Activated naive CD8-positive, alpha-beta T cell treated with anti-CD3 and anti-CD28 coated beads, Interleukin-2, amount 10 ng/mL, durations not matched to agents 7 days and 5 days (primary cell): ENCODE measurements at regions not wholly inside any gene's neighbourhood (a gene's known extent, or its start where the extent isn't known, plus 50 kb on each side); places are given as distances from the start of the nearest gene placed in this dataset.
"Not testable (repeated sequence)": the region's sequence is repeated elsewhere in the genome, so short reads cannot be mapped to it uniquely, and the experiment has no call there.

Experiments
- ATAC-seq: fragments of 150-1000 bp; cut with Tn5 transposase; one replicate; pipeline ENCODE4 v1.10.0; 2021; ENCODE audit warnings: low read depth, moderate library complexity
- POLR2A ChIA-PET: fragments of 350-600 bp; sonication (Branson Sonifier 250); formaldehyde crosslinking; loops from one replicate; lab custom pipeline; 2021; ENCODE audit warnings: antibody characterized with exemption; lab: Charles Lee
- DNase-seq: peaks from one replicate; pipeline ENCODE4 v3.0.0; 2021
- H3K27ac Mint-ChIP-seq: one replicate; pipeline ENCODE4 v1.8.0; 2022; ENCODE audit warnings: mild to moderate bottlenecking, mixed read lengths
- H3K27me3 Mint-ChIP-seq: one replicate; pipeline ENCODE4 v1.8.0; 2022; ENCODE audit warnings: mild to moderate bottlenecking, moderate library complexity, mixed read lengths
- H3K36me3 Mint-ChIP-seq: one replicate; pipeline ENCODE4 v1.8.0; 2021; ENCODE audit warnings: mild to moderate bottlenecking, mixed read lengths
- H3K4me1 Mint-ChIP-seq: one replicate; pipeline ENCODE4 v1.8.0; 2021; ENCODE audit warnings: mixed read lengths
- H3K4me3 Mint-ChIP-seq: one replicate; pipeline ENCODE4 v1.8.0; 2022; ENCODE audit warnings: mild to moderate bottlenecking, moderate library complexity, mixed read lengths
- H3K9me3 Mint-ChIP-seq: one replicate; pipeline ENCODE4 v1.8.0; 2021; ENCODE audit warnings: mixed read lengths

GRCh38 chr3:96466441-96466840 is 348.0 kb upstream of the EPHA6 start:
- Mint-ChIP-seq H3K27ac (no peak overlapping the region), H3K4me1 (no peaks in the 10 kb centered on the region), H3K36me3 (no peaks in the 10 kb centered on the region), H3K9me3 (no peaks in the 10 kb centered on the region), H3K4me3 (no peak overlapping the region), H3K27me3 (no peaks in the 10 kb centered on the region)
- ATAC-seq (no peak), DNase-seq (no peak)
- POLR2A ChIA-PET: no interaction called here

GRCh38 chr3:96467639-96468038 is 346.8 kb upstream of the EPHA6 start:
- no peak for DNase-seq
- Mint-ChIP-seq H3K27me3 (no peaks in the 10 kb centered on the region), H3K4me3 (no peak overlapping the region), H3K36me3 (no peaks in the 10 kb centered on the region), H3K4me1 (no peaks in the 10 kb centered on the region), H3K9me3 (peaks cover 2% of the 10 kb centered on the region), H3K27ac (no peak overlapping the region)
- no peak for ATAC-seq
- POLR2A ChIA-PET: no interaction called here

GRCh38 chr3:96478496-96478895 is 335.9 kb upstream of the EPHA6 start:
- H3K9me3 Mint-ChIP-seq: no peaks in the 10 kb centered on the region
- DNase-seq (no peak), ATAC-seq (no peak)

GRCh38 chr3:96480881-96481280 is 333.5 kb upstream of the EPHA6 start:
- H3K27me3 Mint-ChIP-seq: no peaks in the 10 kb centered on the region
- no peak overlapping the region for H3K27ac Mint-ChIP-seq
- H3K4me1 Mint-ChIP-seq: no peaks in the 10 kb centered on the region
- DNase-seq: no peak
- POLR2A ChIA-PET: no interaction called here
- ATAC-seq: no peak
- H3K9me3 Mint-ChIP-seq: no peaks in the 10 kb centered on the region
- no peaks in the 10 kb centered on the region for H3K36me3 Mint-ChIP-seq
- no peak overlapping the region for H3K4me3 Mint-ChIP-seq

More at GRCh38 chr3:96478496-96478895, 335.9 kb upstream of the EPHA6 start:
- no peaks in the 10 kb centered on the region for H3K27me3 Mint-ChIP-seq
- H3K4me1 Mint-ChIP-seq: no peaks in the 10 kb centered on the region
- POLR2A ChIA-PET: no interaction called here
- no peak overlapping the region for H3K4me3 Mint-ChIP-seq
- H3K36me3 Mint-ChIP-seq: no peaks in the 10 kb centered on the region
- no peak overlapping the region for H3K27ac Mint-ChIP-seq

GRCh38 chr3:96483191-96483590 is 331.2 kb upstream of the EPHA6 start:
- H3K36me3 Mint-ChIP-seq, DNase-seq, H3K27ac Mint-ChIP-seq, H3K9me3 Mint-ChIP-seq, POLR2A ChIA-PET, ATAC-seq, H3K4me3 Mint-ChIP-seq, H3K27me3 Mint-ChIP-seq, H3K4me1 Mint-ChIP-seq: not testable (repeated sequence)

- no peak overlapping the region for H3K27ac Mint-ChIP-seq
- no peaks in the 10 kb centered on the region for H3K36me3 Mint-ChIP-seq
- POLR2A ChIA-PET: no interaction called here
- H3K27me3 Mint-ChIP-seq: no peaks in the 10 kb centered on the region
- peaks cover 2% of the 10 kb centered on the region for H3K9me3 Mint-ChIP-seq
- H3K4me3 Mint-ChIP-seq: no peak overlapping the region
- H3K4me1 Mint-ChIP-seq: no peaks in the 10 kb centered on the region
- DNase-seq (no peak), ATAC-seq (no peak)
Measured at GRCh38 chr3:96483781-96484180, 330.6 kb upstream of the EPHA6 start.

GRCh38 chr3:96488708-96489107 is 325.7 kb upstream of the EPHA6 start:
- Mint-ChIP-seq H3K27ac (no peak overlapping the region), H3K27me3 (no peaks in the 10 kb centered on the region), H3K36me3 (no peaks in the 10 kb centered on the region), H3K9me3 (peaks cover 10% of the 10 kb centered on the region), H3K4me1 (no peaks in the 10 kb centered on the region), H3K4me3 (no peak overlapping the region)
- POLR2A ChIA-PET: no interaction called here
- DNase-seq (no peak), ATAC-seq (no peak)

- peaks cover 10% of the 10 kb centered on the region for H3K9me3 Mint-ChIP-seq
- H3K36me3 Mint-ChIP-seq: no peaks in the 10 kb centered on the region
- ATAC-seq (no peak), DNase-seq (no peak)
- POLR2A ChIA-PET: no interaction called here
- no peak overlapping the region for H3K4me3 Mint-ChIP-seq
- no peaks in the 10 kb centered on the region for H3K4me1 Mint-ChIP-seq
- no peaks in the 10 kb centered on the region for H3K27me3 Mint-ChIP-seq
- H3K27ac Mint-ChIP-seq: no peak overlapping the region
Measured at GRCh38 chr3:96491023-96491422, 323.4 kb upstream of the EPHA6 start.

- Mint-ChIP-seq H3K4me3 (no peak overlapping the region), H3K27ac (no peak overlapping the region), H3K4me1 (no peaks in the 10 kb centered on the region), H3K9me3 (peaks cover 11% of the 10 kb centered on the region), H3K27me3 (no peaks in the 10 kb centered on the region), H3K36me3 (no peaks in the 10 kb centered on the region)
- POLR2A ChIA-PET: no interaction called here
- DNase-seq (no peak), ATAC-seq (no peak)
Measured at GRCh38 chr3:96491868-96492267, 322.5 kb upstream of the EPHA6 start.

GRCh38 chr3:96510334-96510733 is 304.1 kb upstream of the EPHA6 start:
- no peak for DNase-seq
- POLR2A ChIA-PET: no interaction called here
- H3K27ac Mint-ChIP-seq: no peak overlapping the region
- no peaks in the 10 kb centered on the region for H3K27me3 Mint-ChIP-seq
- H3K36me3 Mint-ChIP-seq: no peaks in the 10 kb centered on the region
- no peak for ATAC-seq
- no peaks in the 10 kb centered on the region for H3K4me1 Mint-ChIP-seq
- H3K9me3 Mint-ChIP-seq: peaks cover 2% of the 10 kb centered on the region
- no peak overlapping the region for H3K4me3 Mint-ChIP-seq

GRCh38 chr3:96537165-96537564 is 277.2 kb upstream of the EPHA6 start:
- Mint-ChIP-seq H3K9me3 (no peaks in the 10 kb centered on the region), H3K27me3 (no peaks in the 10 kb centered on the region)
- ATAC-seq: no peak

GRCh38 chr3:96538186-96538585 is 276.2 kb upstream of the EPHA6 start:
- Mint-ChIP-seq H3K4me3 (no peak overlapping the region), H3K4me1 (no peaks in the 10 kb centered on the region), H3K36me3 (no peaks in the 10 kb centered on the region), H3K27me3 (no peaks in the 10 kb centered on the region), H3K9me3 (no peaks in the 10 kb centered on the region), H3K27ac (no peak overlapping the region)
- DNase-seq (no peak), ATAC-seq (no peak)
- POLR2A ChIA-PET: no interaction called here

More at GRCh38 chr3:96537165-96537564, 277.2 kb upstream of the EPHA6 start:
- no peaks in the 10 kb centered on the region for H3K4me1 Mint-ChIP-seq
- DNase-seq: no peak
- no peak overlapping the region for H3K4me3 Mint-ChIP-seq
- POLR2A ChIA-PET: no interaction called here
- H3K36me3 Mint-ChIP-seq: no peaks in the 10 kb centered on the region
- H3K27ac Mint-ChIP-seq: no peak overlapping the region

- no peak overlapping the region for H3K4me3 Mint-ChIP-seq
- no peaks in the 10 kb centered on the region for H3K36me3 Mint-ChIP-seq
- H3K4me1 Mint-ChIP-seq: no peaks in the 10 kb centered on the region
- no peaks in the 10 kb centered on the region for H3K27me3 Mint-ChIP-seq
- ATAC-seq (no peak), DNase-seq (no peak)
- no peak overlapping the region for H3K27ac Mint-ChIP-seq
- peaks cover 7% of the 10 kb centered on the region for H3K9me3 Mint-ChIP-seq
- POLR2A ChIA-PET: no interaction called here
Measured at GRCh38 chr3:96548073-96548472, 266.3 kb upstream of the EPHA6 start.

GRCh38 chr3:96576935-96577334 is 237.5 kb upstream of the EPHA6 start:
- Mint-ChIP-seq H3K4me3 (no peak overlapping the region), H3K27ac (no peak overlapping the region), H3K27me3 (no peaks in the 10 kb centered on the region), H3K9me3 (peaks cover 26% of the 10 kb centered on the region), H3K36me3 (no peaks in the 10 kb centered on the region), H3K4me1 (no peaks in the 10 kb centered on the region)
- DNase-seq (no peak), ATAC-seq (no peak)
- POLR2A ChIA-PET: no interaction called here

- peaks cover 6% of the 10 kb centered on the region for H3K9me3 Mint-ChIP-seq
- POLR2A ChIA-PET: no interaction called here
- H3K4me3 Mint-ChIP-seq: no peak overlapping the region
- no peak for DNase-seq
- H3K27ac Mint-ChIP-seq: no peak overlapping the region
- no peaks in the 10 kb centered on the region for H3K36me3 Mint-ChIP-seq
- ATAC-seq: no peak
- H3K27me3 Mint-ChIP-seq: no peaks in the 10 kb centered on the region
- no peaks in the 10 kb centered on the region for H3K4me1 Mint-ChIP-seq
Measured at GRCh38 chr3:96584066-96584465, 230.3 kb upstream of the EPHA6 start.
